ENCODE measurements at regions not wholly inside any gene's neighbourhood (a gene's known extent, or its start where the extent isn't known, plus 50 kb on each side); places are given as distances from the start of the nearest gene placed in this dataset.
"Not testable (repeated sequence)": the region's sequence is repeated elsewhere in the genome, so short reads cannot be mapped to it uniquely, and the experiment has no call there.

DNA sequence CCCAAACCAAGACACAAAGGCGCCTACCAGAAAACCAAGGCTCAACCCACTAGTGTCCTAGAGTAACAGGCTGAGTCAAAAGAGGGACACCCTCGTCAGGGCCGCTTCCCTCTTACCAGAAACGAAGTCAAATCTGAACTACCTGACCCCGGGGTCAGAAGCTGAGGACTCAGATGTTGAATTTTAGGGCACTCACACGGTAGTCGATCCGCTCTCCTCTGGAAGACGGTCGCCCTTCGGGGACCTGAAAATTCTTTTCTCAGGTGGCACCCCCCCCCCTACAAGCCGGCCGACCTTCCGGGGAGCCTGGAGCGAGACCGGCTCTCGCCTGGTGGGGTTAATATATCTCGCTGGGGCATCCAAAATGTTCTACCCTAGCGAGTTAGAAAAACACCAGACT lies 121.1 kb upstream of the KCNJ3 start:
- DNase-seq (ENCODE audit: insufficient read length, low spot score) (no peak), FAIRE-seq (no peak)
- TF ChIP-seq TAF1 (IDR thresholded peaks at IDR 0.05; ENCODE audit: low read depth, low read length) (no peak), POLR2A (IDR thresholded peaks at IDR 0.05; ENCODE audit: low read depth, low read length) (no peak), POU2F2 (IDR thresholded peaks at IDR 0.05; ENCODE audit: low read depth, low read length) (no peak), PAX5 (IDR thresholded peaks at IDR 0.05; ENCODE audit: insufficient read depth, low read length, severe bottlenecking) (no peak), SPI1 (IDR thresholded peaks at IDR 0.05; ENCODE audit: low read depth, low read length) (no peak), POLR2AphosphoS5 (IDR thresholded peaks at IDR 0.05; ENCODE audit: low read depth, low read length) (no peak)

DNA sequence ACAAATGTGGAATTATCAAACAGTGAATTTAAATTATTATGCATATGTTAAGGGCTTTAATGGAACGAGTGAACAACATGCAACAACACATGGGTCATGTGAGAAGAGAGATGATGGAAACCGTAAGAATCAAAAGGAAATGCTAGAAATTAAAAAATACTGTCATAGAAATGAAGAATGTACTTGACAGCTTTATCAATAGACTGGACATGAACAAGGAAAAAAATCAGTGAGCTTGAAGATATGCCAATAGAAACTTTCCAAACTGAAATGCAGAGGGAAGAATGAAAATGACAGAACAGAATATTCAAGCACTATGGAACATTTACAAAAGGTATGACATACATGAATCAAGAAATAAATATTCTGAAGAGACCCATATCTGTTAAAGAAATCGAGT lies 117.7 kb upstream of the KCNJ3 start:
- TF ChIP-seq POU2F2 (IDR thresholded peaks at IDR 0.05; ENCODE audit: low read depth, low read length), result no peak
- TF ChIP-seq PAX5 (IDR thresholded peaks at IDR 0.05; ENCODE audit: insufficient read depth, low read length, severe bottlenecking), result no peak
- TF ChIP-seq POLR2A (IDR thresholded peaks at IDR 0.05; ENCODE audit: low read depth, low read length), result no peak
- TF ChIP-seq POLR2AphosphoS5 (IDR thresholded peaks at IDR 0.05; ENCODE audit: low read depth, low read length), result no peak
- no peak for TF ChIP-seq TAF1 (IDR thresholded peaks at IDR 0.05; ENCODE audit: low read depth, low read length)
- TF ChIP-seq SPI1 (IDR thresholded peaks at IDR 0.05; ENCODE audit: low read depth, low read length), result no peak
- DNase-seq (ENCODE audit: insufficient read length, low spot score) (no peak), FAIRE-seq (no peak)

DNA sequence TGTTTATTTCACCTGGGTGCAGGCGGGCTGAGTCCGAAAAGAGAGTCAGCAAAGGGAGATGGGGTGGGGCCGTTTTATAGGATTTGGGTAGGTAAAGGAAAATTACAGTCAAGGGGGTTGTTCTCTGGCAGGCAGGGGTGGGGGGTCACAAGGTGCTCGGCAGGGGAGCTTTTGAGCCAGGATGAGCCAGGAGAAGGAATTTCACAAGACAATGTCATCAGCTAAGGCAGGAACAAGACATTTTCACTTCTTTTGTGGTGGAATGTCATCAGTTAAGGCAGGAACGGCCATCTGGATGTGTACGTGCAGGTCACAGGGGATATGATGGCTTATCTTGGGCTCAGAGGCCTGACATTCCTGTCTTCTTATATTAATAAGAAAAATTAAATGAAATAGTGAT lies 115.8 kb upstream of the KCNJ3 start:
- FAIRE-seq; DNase-seq (ENCODE audit: insufficient read length, low spot score): not testable (repeated sequence)

- not testable (repeated sequence) for FAIRE-seq
Observed at GRCh38 chr2:154583274-154583673, 115.2 kb upstream of the KCNJ3 start.

GRCh38 chr2:154587739-154588138 lies 110.8 kb upstream of the KCNJ3 start:
- TF ChIP-seq POLR2AphosphoS5 (IDR thresholded peaks at IDR 0.05; ENCODE audit: low read depth, low read length), result no peak
- no peak for TF ChIP-seq TAF1 (IDR thresholded peaks at IDR 0.05; ENCODE audit: low read depth, low read length)
- no peak for TF ChIP-seq POLR2A (IDR thresholded peaks at IDR 0.05; ENCODE audit: low read depth, low read length)
- TF ChIP-seq POU2F2 (IDR thresholded peaks at IDR 0.05; ENCODE audit: low read depth, low read length), result no peak
- no peak for TF ChIP-seq SPI1 (IDR thresholded peaks at IDR 0.05; ENCODE audit: low read depth, low read length)
- no peak for TF ChIP-seq PAX5 (IDR thresholded peaks at IDR 0.05; ENCODE audit: insufficient read depth, low read length, severe bottlenecking)

More at GRCh38 chr2:154583274-154583673, 115.2 kb upstream of the KCNJ3 start:
- not testable (repeated sequence) for DNase-seq (ENCODE audit: insufficient read length, low spot score)

GRCh38 chr2:154588838-154589237 lies 109.7 kb upstream of the KCNJ3 start:
- DNase-seq (ENCODE audit: insufficient read length, low spot score) (no peak), FAIRE-seq (no peak)
- TF ChIP-seq POLR2AphosphoS5 (IDR thresholded peaks at IDR 0.05; ENCODE audit: low read depth, low read length), result no peak
- no peak for TF ChIP-seq POLR2A (IDR thresholded peaks at IDR 0.05; ENCODE audit: low read depth, low read length)
- no peak for TF ChIP-seq POU2F2 (IDR thresholded peaks at IDR 0.05; ENCODE audit: low read depth, low read length)
- no peak for TF ChIP-seq PAX5 (IDR thresholded peaks at IDR 0.05; ENCODE audit: insufficient read depth, low read length, severe bottlenecking)
- no peak for TF ChIP-seq TAF1 (IDR thresholded peaks at IDR 0.05; ENCODE audit: low read depth, low read length)
- no peak for TF ChIP-seq SPI1 (IDR thresholded peaks at IDR 0.05; ENCODE audit: low read depth, low read length)

More at GRCh38 chr2:154587739-154588138, 110.8 kb upstream of the KCNJ3 start:
- FAIRE-seq (no peak), DNase-seq (ENCODE audit: insufficient read length, low spot score) (no peak)

GRCh38 chr2:154589514-154589913 lies 109.0 kb upstream of the KCNJ3 start:
- DNase-seq (ENCODE audit: insufficient read length, low spot score) (no peak), FAIRE-seq (no peak)
- TF ChIP-seq POLR2A (IDR thresholded peaks at IDR 0.05; ENCODE audit: low read depth, low read length) (no peak), PAX5 (IDR thresholded peaks at IDR 0.05; ENCODE audit: insufficient read depth, low read length, severe bottlenecking) (no peak), POU2F2 (IDR thresholded peaks at IDR 0.05; ENCODE audit: low read depth, low read length) (no peak), TAF1 (IDR thresholded peaks at IDR 0.05; ENCODE audit: low read depth, low read length) (no peak), SPI1 (IDR thresholded peaks at IDR 0.05; ENCODE audit: low read depth, low read length) (no peak), POLR2AphosphoS5 (IDR thresholded peaks at IDR 0.05; ENCODE audit: low read depth, low read length) (no peak)

- DNase-seq (ENCODE audit: insufficient read length, low spot score) (no peak), FAIRE-seq (no peak)
- no peak for TF ChIP-seq POU2F2 (IDR thresholded peaks at IDR 0.05; ENCODE audit: low read depth, low read length)
- TF ChIP-seq TAF1 (IDR thresholded peaks at IDR 0.05; ENCODE audit: low read depth, low read length), result no peak
- TF ChIP-seq POLR2AphosphoS5 (IDR thresholded peaks at IDR 0.05; ENCODE audit: low read depth, low read length), result no peak
- TF ChIP-seq SPI1 (IDR thresholded peaks at IDR 0.05; ENCODE audit: low read depth, low read length), result no peak
- no peak for TF ChIP-seq POLR2A (IDR thresholded peaks at IDR 0.05; ENCODE audit: low read depth, low read length)
- no peak for TF ChIP-seq PAX5 (IDR thresholded peaks at IDR 0.05; ENCODE audit: insufficient read depth, low read length, severe bottlenecking)
Observed at GRCh38 chr2:154591294-154591820, 107.1 kb upstream of the KCNJ3 start.

DNA sequence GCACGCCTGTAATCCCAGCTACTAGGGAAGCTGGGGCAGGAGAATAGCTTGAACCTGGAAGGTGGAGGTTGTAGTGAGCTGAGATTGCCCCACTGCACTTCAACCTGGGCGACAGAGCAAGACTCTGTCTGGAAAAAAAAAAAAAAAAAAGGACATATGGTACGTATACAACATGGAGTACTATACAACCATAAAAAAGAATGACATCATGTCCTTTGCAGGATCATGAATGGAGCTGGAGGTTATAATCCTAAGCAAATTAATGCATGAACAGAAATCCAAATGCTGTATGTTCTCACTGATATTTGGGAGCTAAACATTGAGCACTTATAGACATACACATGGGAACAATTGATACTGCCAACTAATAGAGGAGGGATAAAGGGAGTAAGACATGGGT lies 99.3 kb upstream of the KCNJ3 start:
- FAIRE-seq, result no peak
- DNase-seq (ENCODE audit: insufficient read length, low spot score), result no peak
- TF ChIP-seq PAX5 (IDR thresholded peaks at IDR 0.05; ENCODE audit: insufficient read depth, low read length, severe bottlenecking), result no peak
- TF ChIP-seq POU2F2 (IDR thresholded peaks at IDR 0.05; ENCODE audit: low read depth, low read length), result no peak
- no peak for TF ChIP-seq POLR2AphosphoS5 (IDR thresholded peaks at IDR 0.05; ENCODE audit: low read depth, low read length)
- TF ChIP-seq SPI1 (IDR thresholded peaks at IDR 0.05; ENCODE audit: low read depth, low read length), result no peak
- TF ChIP-seq POLR2A (IDR thresholded peaks at IDR 0.05; ENCODE audit: low read depth, low read length), result no peak
- TF ChIP-seq TAF1 (IDR thresholded peaks at IDR 0.05; ENCODE audit: low read depth, low read length), result no peak

- FAIRE-seq, result no peak
- no peak for DNase-seq (ENCODE audit: insufficient read length, low spot score)
- TF ChIP-seq SPI1 (IDR thresholded peaks at IDR 0.05; ENCODE audit: low read depth, low read length) (no peak), PAX5 (IDR thresholded peaks at IDR 0.05; ENCODE audit: insufficient read depth, low read length, severe bottlenecking) (no peak), POU2F2 (IDR thresholded peaks at IDR 0.05; ENCODE audit: low read depth, low read length) (no peak), POLR2AphosphoS5 (IDR thresholded peaks at IDR 0.05; ENCODE audit: low read depth, low read length) (no peak), POLR2A (IDR thresholded peaks at IDR 0.05; ENCODE audit: low read depth, low read length) (no peak)
Observed at GRCh38 chr2:154600927-154601494, 97.5 kb upstream of the KCNJ3 start.

Data from GM12891 (cell line).